GM19452 (cell line): ENCODE measurements at regions not wholly inside any gene's neighbourhood (a gene's known extent, or its start where the extent isn't known, plus 50 kb on each side); places are given as distances from the start of the nearest gene placed in this dataset.
"Not testable (repeated sequence)": the region's sequence is repeated elsewhere in the genome, so short reads cannot be mapped to it uniquely, and the experiment has no call there.

Experiments
- ATAC-seq: cut with Tn5 transposase; IDR thresholded peaks from one replicate; pipeline ENCODE4 v1.9.1; 2021; ENCODE audit not compliant: unreplicated experiment

- ATAC-seq, result no peak
Observed at GRCh38 chr19:28608292-28608691, 604.7 kb downstream of the UQCRFS1 start.

- ATAC-seq, result no peak
Observed at GRCh38 chr19:28607066-28607583, 605.8 kb downstream of the UQCRFS1 start.

GRCh38 chr19:28606269-28607032 lies 606.5 kb downstream of the UQCRFS1 start:
- no peak for ATAC-seq

- no peak for ATAC-seq
Observed at GRCh38 chr19:28605501-28606268, 607.3 kb downstream of the UQCRFS1 start.

- ATAC-seq, result no peak
Observed at GRCh38 chr19:28603453-28603852, 609.5 kb downstream of the UQCRFS1 start.

- ATAC-seq, result no peak
Observed at GRCh38 chr19:28602675-28603298, 610.2 kb downstream of the UQCRFS1 start.

GRCh38 chr19:28601723-28602440 lies 611.1 kb downstream of the UQCRFS1 start:
- no peak for ATAC-seq

- no peak for ATAC-seq
Observed at GRCh38 chr19:28598861-28599260, 614.1 kb downstream of the UQCRFS1 start.

- no peak for ATAC-seq
Observed at GRCh38 chr19:28596561-28597071, 616.3 kb downstream of the UQCRFS1 start.

GRCh38 chr19:28595722-28596480 lies 617.0 kb downstream of the UQCRFS1 start:
- ATAC-seq, result no peak

- ATAC-seq, result no peak
Observed at GRCh38 chr19:28594737-28595136, 618.2 kb downstream of the UQCRFS1 start.

GRCh38 chr19:28589991-28590411 lies 623.0 kb downstream of the UQCRFS1 start:
- ATAC-seq, result not testable (repeated sequence)

- ATAC-seq, result no peak
Observed at GRCh38 chr19:28586474-28586873, 626.5 kb downstream of the UQCRFS1 start.

- no peak for ATAC-seq
Observed at GRCh38 chr19:28585796-28586195, 627.2 kb downstream of the UQCRFS1 start.

GRCh38 chr19:28583713-28584112 lies 629.2 kb downstream of the UQCRFS1 start:
- ATAC-seq, result no peak

- no peak for ATAC-seq
Observed at GRCh38 chr19:28583242-28583641, 629.7 kb downstream of the UQCRFS1 start.

GRCh38 chr19:28582796-28583195 lies 630.2 kb downstream of the UQCRFS1 start:
- no peak for ATAC-seq

GRCh38 chr19:28582344-28582743 lies 630.6 kb downstream of the UQCRFS1 start:
- no peak for ATAC-seq

GRCh38 chr19:28581468-28581770 lies 631.5 kb downstream of the UQCRFS1 start:
- ATAC-seq, result no peak
